ENCODE measurements at regions not wholly inside any gene's neighbourhood (a gene's known extent, or its start where the extent isn't known, plus 50 kb on each side); places are given as distances from the start of the nearest gene placed in this dataset.

DNA sequence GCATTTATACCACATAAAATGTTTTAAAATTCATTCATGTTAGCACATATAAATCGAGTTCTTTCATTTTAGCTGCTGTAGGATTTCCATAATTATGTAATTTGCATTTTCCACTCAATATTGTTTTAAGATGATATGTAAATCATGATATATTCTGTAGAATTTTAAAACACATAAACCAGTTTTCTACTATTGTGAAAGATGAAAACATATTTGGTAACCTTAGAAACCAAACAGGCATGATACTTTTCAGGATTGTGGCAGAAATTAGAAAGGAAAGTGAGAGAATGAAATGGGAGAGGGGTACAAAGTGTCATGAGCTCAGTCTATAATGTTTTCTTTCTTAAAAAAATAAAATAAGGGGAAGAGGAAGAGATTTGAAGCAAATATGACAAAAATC is 269.3 kb downstream of the PPP1R3A start:
- intact Hi-C loops (cut with DNase I): no loop called here
- DNase-seq (no peak), ATAC-seq (no peak)
- H3K27me3 ChIP-seq: no peaks in the 10 kb centered on the region
- no peak overlapping the region for H3K27ac ChIP-seq
- H3K4me3 ChIP-seq: no peak overlapping the region
- H3K9me3 ChIP-seq: no peaks in the 10 kb centered on the region
- no peaks in the 10 kb centered on the region for H3K4me1 ChIP-seq
- TF ChIP-seq, protein P1, sequence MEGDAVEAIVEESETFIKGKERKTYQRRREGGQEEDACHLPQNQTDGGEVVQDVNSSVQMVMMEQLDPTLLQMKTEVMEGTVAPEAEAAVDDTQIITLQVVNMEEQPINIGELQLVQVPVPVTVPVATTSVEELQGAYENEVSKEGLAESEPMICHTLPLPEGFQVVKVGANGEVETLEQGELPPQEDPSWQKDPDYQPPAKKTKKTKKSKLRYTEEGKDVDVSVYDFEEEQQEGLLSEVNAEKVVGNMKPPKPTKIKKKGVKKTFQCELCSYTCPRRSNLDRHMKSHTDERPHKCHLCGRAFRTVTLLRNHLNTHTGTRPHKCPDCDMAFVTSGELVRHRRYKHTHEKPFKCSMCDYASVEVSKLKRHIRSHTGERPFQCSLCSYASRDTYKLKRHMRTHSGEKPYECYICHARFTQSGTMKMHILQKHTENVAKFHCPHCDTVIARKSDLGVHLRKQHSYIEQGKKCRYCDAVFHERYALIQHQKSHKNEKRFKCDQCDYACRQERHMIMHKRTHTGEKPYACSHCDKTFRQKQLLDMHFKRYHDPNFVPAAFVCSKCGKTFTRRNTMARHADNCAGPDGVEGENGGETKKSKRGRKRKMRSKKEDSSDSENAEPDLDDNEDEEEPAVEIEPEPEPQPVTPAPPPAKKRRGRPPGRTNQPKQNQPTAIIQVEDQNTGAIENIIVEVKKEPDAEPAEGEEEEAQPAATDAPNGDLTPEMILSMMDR (IDR thresholded peaks at IDR 0.05): no peak
- no peaks in the 10 kb centered on the region for H3K36me3 ChIP-seq

DNA sequence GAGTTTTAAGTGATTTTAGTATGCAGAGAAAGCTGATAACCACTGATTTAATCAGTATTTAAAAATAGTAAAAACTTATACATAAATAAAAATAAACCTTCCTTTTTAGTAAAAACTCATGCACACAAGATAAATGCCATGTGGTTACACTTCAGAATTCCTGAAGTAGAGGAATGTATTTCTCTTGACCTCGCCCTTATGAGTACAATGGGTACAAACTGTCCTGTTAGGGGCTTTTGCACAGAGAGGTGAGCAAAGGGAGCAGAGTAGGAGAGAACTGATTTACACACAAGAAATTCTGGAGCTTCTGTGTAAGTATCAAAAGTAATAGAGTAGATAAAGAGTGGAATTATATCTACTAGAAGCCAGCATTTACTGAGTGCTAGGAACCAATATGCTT is 279.6 kb downstream of the PPP1R3A start:
- H3K4me1 ChIP-seq: no peaks in the 10 kb centered on the region
- ATAC-seq (no peak), DNase-seq (no peak)
- H3K4me3 ChIP-seq: no peak overlapping the region
- intact Hi-C loops (cut with DNase I): no loop called here
- TF ChIP-seq, protein P1 (IDR thresholded peaks at IDR 0.05): no peak
- H3K9me3 ChIP-seq: no peaks in the 10 kb centered on the region
- no peaks in the 10 kb centered on the region for H3K27me3 ChIP-seq
- no peak overlapping the region for H3K27ac ChIP-seq
- H3K36me3 ChIP-seq: no peaks in the 10 kb centered on the region

DNA sequence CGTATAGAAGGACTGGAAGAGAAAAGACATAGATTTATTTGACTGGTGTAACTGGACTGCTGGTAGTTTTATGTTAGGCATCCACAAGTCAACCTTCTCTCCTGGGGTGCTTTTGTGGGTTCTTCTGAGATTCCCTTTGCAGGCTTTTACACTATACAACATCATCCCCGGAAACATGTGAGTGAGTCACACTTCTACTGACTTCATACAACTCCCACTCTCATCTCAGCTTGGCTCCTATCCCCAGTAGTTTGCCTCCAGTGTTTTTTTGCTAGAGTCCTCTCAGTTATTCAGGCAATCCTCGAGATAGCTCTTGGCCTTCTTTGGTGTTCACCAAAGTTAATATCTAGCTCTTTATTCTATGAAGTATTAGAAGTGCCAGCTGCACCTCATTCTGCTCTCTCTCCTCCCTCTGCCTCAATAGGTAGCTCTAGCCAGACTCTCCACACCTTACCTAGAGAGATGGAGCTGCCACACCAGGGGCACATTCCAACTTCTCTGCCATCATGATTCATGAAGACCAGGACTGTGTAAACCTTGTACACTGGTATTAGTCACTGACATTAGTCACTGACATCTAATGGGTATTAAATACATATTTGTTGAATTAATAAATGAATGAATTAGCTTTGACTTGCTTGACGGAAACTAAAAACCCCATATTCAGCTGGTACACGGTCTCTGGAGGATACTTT is 281.9 kb downstream of the PPP1R3A start:
- TF ChIP-seq, protein P1 (IDR thresholded peaks at IDR 0.05): no peak
- no peaks in the 10 kb centered on the region for H3K9me3 ChIP-seq
- no peaks in the 10 kb centered on the region for H3K4me1 ChIP-seq
- H3K36me3 ChIP-seq: no peaks in the 10 kb centered on the region
- ATAC-seq (no peak), DNase-seq (no peak)
- no peak overlapping the region for H3K27ac ChIP-seq
- intact Hi-C loops (cut with DNase I): no loop called here
- no peak overlapping the region for H3K4me3 ChIP-seq
- no peaks in the 10 kb centered on the region for H3K27me3 ChIP-seq

DNA sequence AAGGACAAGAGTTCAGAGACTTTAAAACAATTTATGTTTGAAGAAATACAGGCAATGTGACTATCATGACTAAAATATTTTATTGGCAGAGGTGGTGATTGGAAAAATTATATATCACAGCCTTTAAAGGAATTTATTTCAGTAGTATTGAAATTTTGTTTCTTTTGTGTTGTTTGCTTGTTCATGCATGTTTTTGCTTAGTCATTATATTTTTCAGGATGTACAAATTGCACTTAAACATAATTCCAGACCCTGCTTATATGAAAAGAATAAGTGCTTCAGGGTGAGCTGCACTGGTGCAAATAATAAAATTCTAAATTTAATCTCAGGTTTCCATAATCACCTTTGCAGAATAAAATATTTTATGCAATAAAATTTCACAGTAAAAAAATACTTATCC is 283.3 kb downstream of the PPP1R3A start:
- Histone ChIP-seq H3K27me3 (no peaks in the 10 kb centered on the region), H3K4me1 (no peaks in the 10 kb centered on the region), H3K9me3 (no peaks in the 10 kb centered on the region), H3K27ac (no peak overlapping the region), H3K4me3 (no peak overlapping the region), H3K36me3 (no peaks in the 10 kb centered on the region)
- DNase-seq (no peak), ATAC-seq (no peak)
- TF ChIP-seq, protein P1 (IDR thresholded peaks at IDR 0.05): no peak
- intact Hi-C loops (cut with DNase I): no loop called here

DNA sequence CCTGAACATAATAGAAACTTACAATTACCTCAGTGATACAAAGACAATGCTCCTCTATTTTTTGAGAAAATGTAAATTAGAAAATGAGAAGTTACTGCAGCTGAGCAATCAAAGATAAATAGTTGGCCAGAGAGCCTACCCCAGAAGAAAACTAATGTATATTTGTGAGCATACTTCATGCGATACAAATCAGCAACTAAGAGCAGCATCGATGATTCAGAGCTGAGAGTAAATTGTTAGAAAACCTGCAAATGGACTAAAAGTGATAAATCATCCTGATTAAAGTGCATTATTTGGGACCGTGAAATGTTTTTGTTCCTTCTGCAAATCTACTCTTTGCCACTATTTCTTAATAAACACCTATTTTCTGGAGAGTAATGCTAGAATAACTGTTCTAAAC is 285.7 kb downstream of the PPP1R3A start:
- DNase-seq: no peak
- TF ChIP-seq, protein P1 (IDR thresholded peaks at IDR 0.05): no peak
- Histone ChIP-seq H3K9me3 (no peaks in the 10 kb centered on the region), H3K36me3 (no peaks in the 10 kb centered on the region), H3K27ac (no peak overlapping the region), H3K4me3 (no peak overlapping the region), H3K27me3 (no peaks in the 10 kb centered on the region), H3K4me1 (no peaks in the 10 kb centered on the region)
- intact Hi-C loops (cut with DNase I): no loop called here
- no peak for ATAC-seq

Measured in upper lobe of right lung (tissue), 1 donor.